GM12878 (cell line): ENCODE measurements at regions not wholly inside any gene's neighbourhood (a gene's known extent, or its start where the extent isn't known, plus 50 kb on each side); places are given as distances from the start of the nearest gene placed in this dataset.

ENCODE experiments used
- ATAC-seq: fragments of 200-7000 bp; cut with Tn5 transposase; 3 replicates; pipeline ENCODE4 v1.9.1; 2020; ENCODE audit warnings: mild to moderate bottlenecking, moderate library complexity
- BruUV-seq: library from RNA; stranded (reverse); fragments of 400-500 nt; replicated peaks from 2 replicates; lab custom pipeline; 2021; lab: Mats Ljungman, UMichigan
- CTCF ChIA-PET: fragments of 300-600 bp; sonication (Branson Sonifier 250); formaldehyde crosslinking; extraction: SDS; loops from one replicate; lab custom pipeline; 2021; ENCODE audit warnings: inconsistent platforms; lab: Yijun Ruan, JAX
- POLR2A ChIA-PET: fragments of 350-600 bp; formaldehyde crosslinking; extraction: SDS; loops from one replicate; lab custom pipeline; 2021; ENCODE audit warnings: inconsistent platforms; lab: Charles Lee
- RAD21 ChIA-PET: fragments of 300-600 bp; sonication (Branson Sonifier 250); formaldehyde crosslinking; loops from one replicate; lab custom pipeline; 2023; ENCODE audit warnings: antibody characterized with exemption; ENCODE audit not compliant: unreplicated experiment; lab: Charles Lee
- SMC1A ChIA-PET: fragments of 300-600 bp; sonication (Branson Sonifier 250); formaldehyde crosslinking; loops from one replicate; lab custom pipeline; 2023; ENCODE audit not compliant: unreplicated experiment, uncharacterized antibody; lab: Charles Lee
- DNase-seq: peaks from one replicate; pipeline ENCODE4 v3.0.0-alpha.2; 2011; ENCODE audit warnings: low read depth, low spot score
- FAIRE-seq: peaks from 3 replicates; lab custom pipeline; 2011; peaks lifted over from hg19 to GRCh38; lab: Jason Lieb, UNC
- H2AFZ ChIP-seq: 2 replicates; pipeline ENCODE4 v1.6.0; 2011; ENCODE audit warnings: low read depth, low read length, control low read depth; ENCODE audit not compliant: control insufficient read depth
- H3K27ac ChIP-seq: 2 replicates; pipeline ENCODE4 v1.5.1; 2011; ENCODE audit warnings: control low read depth; ENCODE audit not compliant: control insufficient read depth, insufficient read depth
- H3K27me3 ChIP-seq, 2 experiments: replicated peaks in 1 of 2; 2 replicates each; pipeline versions ENCODE4 v1.6.0 to v1.6.1; 2011; ENCODE audit warnings: low read length in 1 of 2; ENCODE audit not compliant: control insufficient read depth in 2 of 2, insufficient read depth in 2 of 2
- H3K36me3 ChIP-seq, 2 experiments: 2 replicates each; pipeline ENCODE4 v1.5.1; 2011; ENCODE audit warnings: low read length in 1 of 2; ENCODE audit not compliant: control insufficient read depth in 2 of 2, insufficient read depth in 2 of 2
- H3K4me1 ChIP-seq: 2 replicates; pipeline ENCODE4 v1.6.1; 2011; ENCODE audit warnings: mild to moderate bottlenecking, low read length, moderate library complexity, mixed read lengths; ENCODE audit not compliant: control insufficient read depth, insufficient read depth
- H3K4me2 ChIP-seq: 2 replicates; pipeline ENCODE4 v1.6.0; 2011; ENCODE audit warnings: control low read depth; ENCODE audit not compliant: control insufficient read depth, insufficient read depth
- H3K4me3 ChIP-seq: fragments of 200-600 bp; sonication (generic); 2 replicates; pipeline ENCODE4 v1.5.1; 2016
- H3K79me2 ChIP-seq: 2 replicates; pipeline ENCODE4 v1.6.0; 2011; ENCODE audit warnings: low read length; ENCODE audit not compliant: control insufficient read depth, insufficient read depth
- H3K9ac ChIP-seq: 2 replicates; pipeline ENCODE4 v1.8.0; 2011; ENCODE audit warnings: low read length, control low read depth, mixed read lengths; ENCODE audit not compliant: control insufficient read depth, insufficient read depth
- H3K9me3 ChIP-seq: replicated peaks from 3 replicates; pipeline ENCODE4 v1.5.1; 2011; ENCODE audit warnings: mild to moderate bottlenecking, low read length; ENCODE audit not compliant: control insufficient read depth, insufficient read depth
- H4K20me1 ChIP-seq: 2 replicates; pipeline ENCODE4 v1.6.0; 2011; ENCODE audit not compliant: control insufficient read depth, insufficient read depth
- CREB1 ChIP-seq: IDR thresholded peaks from 2 replicates; pipeline ENCODE4 v1.6.1; 2012; ENCODE audit warnings: low read depth, mild to moderate bottlenecking, inconsistent platforms
- ETV6 ChIP-seq, 2 experiments: fragments of 450-650 bp in 1 of 2; IDR thresholded peaks in 1 of 2; conservative IDR thresholded peaks in 1 of 2; 2 replicates each; pipeline ENCODE4 v1.6.1; 2014; ENCODE audit warnings: antibody characterized with exemption in 1 of 2, borderline replicate concordance in 1 of 2, low read depth in 1 of 2, mild to moderate bottlenecking in 1 of 2, moderate library complexity in 1 of 2
- FOXK2 ChIP-seq: fragments of 450-650 bp; IDR thresholded peaks from 2 replicates; pipeline ENCODE4 v1.6.1; 2017; ENCODE audit warnings: mild to moderate bottlenecking, moderate library complexity
- HDAC2 ChIP-seq: fragments of 200-600 bp; sonication (generic); IDR thresholded peaks from 2 replicates; pipeline ENCODE4 v1.6.1; 2017
- JUNB ChIP-seq: IDR thresholded peaks from 2 replicates; pipeline ENCODE4 v1.6.1; 2016; ENCODE audit warnings: antibody characterized with exemption, mild to moderate bottlenecking
- LARP7 ChIP-seq: fragments of 450-650 bp; IDR thresholded peaks from 2 replicates; pipeline ENCODE4 v1.6.1; 2017; ENCODE audit warnings: mild to moderate bottlenecking
- MTA3 ChIP-seq: IDR thresholded peaks from 2 replicates; pipeline ENCODE4 v1.6.1; 2012; ENCODE audit warnings: low read length, inconsistent platforms, borderline replicate concordance
- MXI1 ChIP-seq: fragments of 150-350 bp; IDR thresholded peaks from 2 replicates; pipeline ENCODE4 v1.6.1; 2011; ENCODE audit warnings: low read depth, mild to moderate bottlenecking, inconsistent platforms, low read length, improper control_type of control experiment
- MYB ChIP-seq: fragments of 150-350 bp; IDR thresholded peaks from 2 replicates; pipeline ENCODE4 v1.6.1; 2014; ENCODE audit warnings: mild to moderate bottlenecking, low read depth, low read length, borderline replicate concordance
- NBN ChIP-seq: fragments of 450-650 bp; IDR thresholded peaks from 2 replicates; pipeline ENCODE4 v1.6.1; 2016
- PAX5 ChIP-seq: IDR thresholded peaks from 2 replicates; pipeline ENCODE4 v1.6.1; 2011; ENCODE audit warnings: low read depth, low read length, borderline replicate concordance
- PKNOX1 ChIP-seq: fragments of 450-650 bp; IDR thresholded peaks from 2 replicates; pipeline ENCODE4 v1.6.1; 2016; ENCODE audit warnings: mild to moderate bottlenecking
- PML ChIP-seq: IDR thresholded peaks from 2 replicates; pipeline ENCODE4 v1.6.1; 2012; ENCODE audit warnings: low read length, inconsistent platforms
- RCOR1 ChIP-seq: conservative IDR thresholded peaks from 2 replicates; pipeline ENCODE4 v1.6.1; 2012; ENCODE audit warnings: low read depth, low read length, improper control_type of control experiment
- RELB ChIP-seq: fragments of 450-650 bp; IDR thresholded peaks from 2 replicates; pipeline ENCODE4 v1.6.1; 2017; ENCODE audit warnings: low read depth, mild to moderate bottlenecking, moderate library complexity
- RUNX3 ChIP-seq: IDR thresholded peaks from 2 replicates; pipeline ENCODE4 v1.6.1; 2012; ENCODE audit warnings: low read length, inconsistent platforms
- SIN3A ChIP-seq: IDR thresholded peaks from 2 replicates; pipeline ENCODE4 v1.6.1; 2012; ENCODE audit warnings: low read depth, low read length, improper control_type of control experiment
- STAT1 ChIP-seq: fragments of 450-650 bp; conservative IDR thresholded peaks from 2 replicates; pipeline ENCODE4 v1.6.1; 2014; ENCODE audit warnings: antibody characterized with exemption, mild to moderate bottlenecking
- TARDBP ChIP-seq: IDR thresholded peaks from 2 replicates; pipeline ENCODE4 v1.6.1; 2016; ENCODE audit warnings: borderline replicate concordance
- YBX1 ChIP-seq: fragments of 450-650 bp; IDR thresholded peaks from 2 replicates; pipeline ENCODE4 v1.6.1; 2016; ENCODE audit warnings: antibody characterized with exemption
- ZNF207 ChIP-seq: fragments of 450-650 bp; IDR thresholded peaks from 2 replicates; pipeline ENCODE4 v1.6.1; 2014; ENCODE audit warnings: antibody characterized with exemption, mild to moderate bottlenecking, borderline replicate concordance
- WGBS: methylation state at CpG from one replicate; pipeline ENCODE4 v1.1.6; 2016; ENCODE audit warnings: low lambda C conversion rate; ENCODE audit not compliant: insufficient replicate concordance, insufficient coverage; ENCODE audit errors: missing lambda C conversion rate; 5-methylcytosine and 5-hydroxymethylcytosine counted together
- in situ Hi-C: fragments of 300-500 bp; cut with MboI; formaldehyde crosslinking; loops from 9 replicates; pipeline ENCODE4 v1.14.3; 2018; ENCODE audit warnings: mixed read lengths
- intact Hi-C: fragments of 100-400 bp; cut with micrococcal nuclease; formaldehyde crosslinking; loops from one replicate; pipeline ENCODE4 v1.14.2; 2022; ENCODE audit not compliant: unreplicated experiment

- CTCF ChIA-PET = no interaction called here
- H3K4me2 ChIP-seq = no peak overlapping the region
- ATAC-seq (peak; percentile 38; the same call in 2 of the 3 replicates), DNase-seq (no peak), FAIRE-seq (no peak)
- RAD21 ChIA-PET = no interaction called here
- no peak overlapping the region for H3K4me3 ChIP-seq
- H4K20me1 ChIP-seq = no peaks in the 10 kb centered on the region
- POLR2A ChIA-PET = no interaction called here
- H3K27me3 ChIP-seq = no peaks in the 10 kb centered on the region
- no peaks in the 10 kb centered on the region for H3K4me1 ChIP-seq
- in situ Hi-C loops (no loop called here), intact Hi-C loops (no loop called here)
- 6% methylated on average over 1 of the region's 1 CpG for WGBS
- TF ChIP-seq RUNX3 (peak; percentile 37; the same call in 1 of the 2 replicates), CREB1 (no peak), SIN3A (no peak), ETV6 (conservative IDR thresholded peaks at IDR 0.05 in 1 of 2, IDR thresholded peaks at IDR 0.05 in 1 of 2; ENCODE audit: borderline replicate concordance in 1 of 2, low read depth in 1 of 2) (no peak), ZNF207 (no peak), JUNB (peak; percentile 39; the same call in 1 of the 2 replicates), YBX1 (no peak)
- H3K27ac ChIP-seq = no peak overlapping the region
- no peaks in the 10 kb centered on the region for H3K79me2 ChIP-seq
- BruUV-seq = no TSS peak
- no peaks in the 10 kb centered on the region for H3K9me3 ChIP-seq
- H3K36me3 ChIP-seq = no peaks in the 10 kb centered on the region
- no peak overlapping the region for H2AFZ ChIP-seq
- no peak overlapping the region for H3K9ac ChIP-seq
- SMC1A ChIA-PET = no interaction called here
Measured at GRCh38 chr4:164027805-164028204, 533.3 kb downstream of the TMA16 start.

- Histone ChIP-seq H3K9me3 (no peaks in the 10 kb centered on the region; the same call in 2 of the 3 replicates), H3K79me2 (no peaks in the 10 kb centered on the region), H2AFZ (no peak overlapping the region), H3K27ac (no peak overlapping the region), H3K36me3 (no peaks in the 10 kb centered on the region), H4K20me1 (no peaks in the 10 kb centered on the region), H3K9ac (no peak overlapping the region), H3K4me2 (no peak overlapping the region), H3K4me1 (no peaks in the 10 kb centered on the region), H3K27me3 (no peaks in the 10 kb centered on the region), H3K4me3 (no peak overlapping the region)
- ChIA-PET POLR2A (no interaction called here), RAD21 (no interaction called here), SMC1A (no interaction called here), CTCF (no interaction called here)
- DNase-seq (no peak), FAIRE-seq (no peak), ATAC-seq (no peak)
- in situ Hi-C loops (no loop called here), intact Hi-C loops (no loop called here)
- BruUV-seq = no TSS peak
- 0% methylated on average over 1 of the region's 1 CpG for WGBS
- TF ChIP-seq FOXK2 = no peak
- no peak for TF ChIP-seq TARDBP
- no peak for TF ChIP-seq MTA3
- no peak for TF ChIP-seq PAX5
- TF ChIP-seq PKNOX1 = no peak
- no peak for TF ChIP-seq LARP7
- no peak for TF ChIP-seq STAT1
- no peak for TF ChIP-seq NBN
- no peak for TF ChIP-seq HDAC2
- no peak for TF ChIP-seq PML
- no peak for TF ChIP-seq RELB
- TF ChIP-seq MYB = no peak
- TF ChIP-seq MXI1 = no peak
- TF ChIP-seq RCOR1 = no peak
Measured at GRCh38 chr4:164039482-164039881, 545.0 kb downstream of the TMA16 start.
